GM18519 (cell line): ENCODE measurements at regions not wholly inside any gene's neighbourhood (a gene's known extent, or its start where the extent isn't known, plus 50 kb on each side); places are given as distances from the start of the nearest gene placed in this dataset.
"Not testable (repeated sequence)": the region's sequence is repeated elsewhere in the genome, so short reads cannot be mapped to it uniquely, and the experiment has no call there.

Experiments used
- ATAC-seq: cut with Tn5 transposase; IDR thresholded peaks from one replicate; pipeline ENCODE4 v1.9.1; 2021; ENCODE audit warnings: mild to moderate bottlenecking, moderate library complexity; ENCODE audit not compliant: unreplicated experiment, low FRiP score

- no peak for ATAC-seq
Observed at GRCh38 chr6:67698534-67698933, 936.5 kb upstream of the ADGRB3 start.

DNA sequence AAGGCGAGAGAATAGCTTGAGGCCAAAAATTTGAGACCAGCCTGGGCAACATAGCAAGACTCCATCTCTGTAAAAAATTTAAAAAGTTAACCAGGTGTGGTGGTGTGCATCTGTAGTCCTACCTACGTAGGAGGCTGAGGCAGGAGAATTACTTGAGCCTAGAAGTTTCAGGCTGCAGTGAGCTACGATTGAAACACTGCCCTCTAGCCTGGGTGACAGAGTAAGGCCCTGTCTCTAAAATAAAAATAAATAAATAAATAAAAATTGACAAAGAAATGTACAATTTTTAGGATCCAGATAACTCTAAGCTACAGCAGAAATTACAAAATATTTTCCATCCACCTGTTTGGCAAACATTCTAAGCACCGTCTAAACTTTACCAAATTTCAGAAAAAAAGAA, 941.0 kb upstream of the ADGRB3 start:
- no peak for ATAC-seq

DNA sequence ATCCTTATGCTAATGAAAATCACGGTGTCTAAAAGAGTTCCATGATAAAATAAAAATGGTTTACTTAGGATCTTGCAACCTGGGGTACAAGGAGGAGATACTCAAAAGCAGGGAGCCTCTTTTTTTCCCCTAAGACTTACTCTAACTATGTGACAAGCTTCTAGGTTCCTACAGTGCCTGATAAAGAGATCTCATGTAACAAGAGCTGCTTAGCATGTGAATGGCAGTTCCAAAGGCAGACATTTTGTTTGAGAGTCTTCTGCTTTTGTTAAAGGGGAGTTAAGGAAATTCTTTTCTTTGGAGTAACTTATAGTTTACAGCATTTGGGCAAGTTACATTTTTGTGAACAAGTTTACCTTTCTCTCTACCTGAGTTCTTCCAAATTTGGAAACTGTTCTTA, 945.8 kb upstream of the ADGRB3 start:
- ATAC-seq: no peak

GRCh38 chr6:67687396-67687795, 947.7 kb upstream of the ADGRB3 start:
- ATAC-seq: no peak

DNA sequence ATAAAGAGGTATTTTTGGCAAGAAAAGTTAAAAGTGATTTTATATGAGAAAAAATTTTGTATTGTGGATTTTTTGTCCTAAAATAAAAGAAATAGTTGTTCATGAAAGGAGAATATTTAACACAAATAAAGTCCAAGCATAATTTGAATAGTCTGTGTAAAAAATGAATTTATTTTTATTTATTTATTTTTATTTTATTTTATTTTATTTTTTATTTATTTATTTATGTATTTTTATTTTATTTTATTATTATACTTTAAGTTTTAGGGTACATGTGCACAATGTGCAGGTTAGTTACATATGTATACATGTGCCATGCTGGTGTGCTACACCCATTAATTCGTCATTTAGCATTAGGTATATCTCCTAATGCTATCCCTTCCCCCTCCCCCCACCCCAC, 948.9 kb upstream of the ADGRB3 start:
- ATAC-seq: not testable (repeated sequence)

DNA sequence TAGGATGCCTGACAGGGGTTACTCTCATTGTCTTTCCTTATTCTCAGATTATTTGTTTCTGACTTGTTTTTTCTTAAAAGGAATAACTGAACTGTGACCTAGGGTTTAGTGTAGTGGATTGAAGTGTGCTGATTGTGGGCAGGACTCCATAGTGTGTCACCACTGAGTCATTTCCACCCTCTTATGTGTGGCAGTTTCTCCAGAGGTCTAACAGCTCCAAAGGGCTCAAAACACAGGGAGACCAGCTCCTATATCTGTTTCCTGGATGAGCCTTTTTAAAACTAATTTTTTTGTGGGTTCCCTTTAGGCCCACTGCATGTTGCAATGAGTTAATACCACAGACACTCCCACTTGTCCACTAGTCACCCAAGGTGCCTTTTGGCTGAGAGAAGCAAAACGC, 951.1 kb upstream of the ADGRB3 start:
- no peak for ATAC-seq

- ATAC-seq: no peak
Observed at GRCh38 chr6:67680297-67680932, 954.7 kb upstream of the ADGRB3 start.

- no peak for ATAC-seq
Observed at GRCh38 chr6:67679566-67680296, 955.4 kb upstream of the ADGRB3 start.

- no peak for ATAC-seq
Observed at GRCh38 chr6:67676892-67677291, 958.2 kb upstream of the ADGRB3 start.

GRCh38 chr6:67667637-67668422, 967.3 kb upstream of the ADGRB3 start:
- ATAC-seq: no peak

DNA sequence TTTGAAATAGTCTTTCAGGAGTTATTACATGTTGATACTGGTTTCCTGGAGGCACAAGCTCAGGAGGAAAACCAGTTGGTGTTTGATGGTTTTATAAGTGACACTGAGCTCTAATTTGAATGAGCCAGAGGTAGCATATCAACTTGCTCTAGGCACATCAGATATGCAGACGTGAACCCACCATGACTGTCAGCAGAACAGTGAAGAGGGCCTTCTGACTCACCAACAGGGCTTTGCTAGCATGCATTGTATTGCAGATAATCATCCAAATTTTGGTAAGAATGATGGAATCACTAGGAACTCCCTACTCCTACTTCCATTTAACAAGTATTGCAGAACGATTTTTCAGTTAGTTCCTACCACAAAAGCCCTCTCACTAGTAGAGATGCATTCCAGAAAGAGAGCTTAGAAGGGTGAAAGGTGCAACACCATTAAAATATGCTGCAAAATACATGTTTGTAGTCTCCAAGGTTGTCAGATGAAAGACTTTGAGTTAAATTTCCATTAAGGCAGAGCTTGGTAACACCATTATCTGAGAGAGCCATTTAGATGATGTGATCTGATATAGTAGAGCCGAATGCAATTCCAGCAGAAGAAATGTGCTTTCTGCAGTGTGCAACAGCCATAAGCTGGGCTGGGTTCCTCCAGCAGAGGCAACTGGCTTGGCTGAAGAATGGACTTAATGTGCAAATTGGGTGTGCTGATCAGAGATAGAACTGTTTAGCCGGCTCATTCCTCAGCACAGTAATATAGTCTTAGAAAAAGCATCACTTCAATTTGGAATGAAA, 968.7 kb upstream of the ADGRB3 start:
- ATAC-seq: no peak

DNA sequence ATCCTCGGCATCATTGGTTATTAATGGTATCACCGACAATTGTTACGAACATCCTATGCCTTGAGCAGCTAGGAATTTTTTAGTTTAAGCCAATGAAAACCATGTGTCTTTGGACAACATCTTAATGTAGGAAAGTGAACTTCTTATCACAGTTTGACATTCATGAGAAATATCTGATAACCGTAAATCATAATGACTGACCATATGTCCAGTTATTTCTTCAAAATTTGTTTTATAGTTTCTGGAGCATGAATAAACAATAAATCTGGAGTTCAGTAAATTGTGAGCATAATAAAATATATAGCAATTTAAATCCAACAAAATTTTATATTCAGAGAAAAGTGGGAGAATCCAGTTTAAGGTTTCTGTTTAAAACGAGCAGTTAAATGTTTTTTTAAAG, 970.1 kb upstream of the ADGRB3 start:
- ATAC-seq: no peak

DNA sequence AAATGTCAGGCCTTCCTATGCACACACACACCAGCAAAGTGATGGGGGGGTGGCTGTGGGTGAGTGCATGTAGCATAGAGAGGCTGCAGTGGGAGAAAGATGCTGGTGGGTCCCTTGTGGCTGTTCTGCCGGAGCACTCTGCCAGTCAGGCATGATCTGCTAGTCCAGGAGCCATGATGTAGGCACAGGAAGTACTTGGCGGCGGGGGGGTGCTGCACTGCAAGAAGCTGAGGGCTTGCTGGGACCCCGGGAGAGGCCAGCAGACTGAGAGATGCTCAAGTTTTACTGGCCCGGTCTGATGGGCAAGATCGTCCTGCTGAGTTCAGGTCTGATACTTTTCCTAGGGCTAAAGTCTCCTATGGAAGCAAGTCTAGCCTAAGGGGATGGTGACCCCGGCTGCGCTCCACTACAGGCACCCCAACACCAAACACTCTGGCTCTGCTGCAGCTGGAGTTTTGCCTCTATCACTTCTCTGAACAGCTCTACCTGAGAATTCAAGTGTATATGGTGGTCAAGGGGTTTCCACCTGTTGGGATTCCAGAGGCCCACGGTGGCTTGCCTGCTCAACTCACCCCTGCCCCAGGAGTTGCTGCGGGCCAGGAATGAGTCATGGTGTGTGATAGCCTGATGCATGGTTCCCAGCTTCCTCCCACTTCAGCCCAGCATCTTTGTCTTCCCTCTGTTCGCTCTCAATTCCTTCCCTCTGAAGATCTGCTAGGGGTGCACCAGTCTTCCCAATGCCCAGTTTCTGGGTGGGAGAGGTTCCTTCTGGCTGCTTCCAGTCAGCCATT, 971.8 kb upstream of the ADGRB3 start:
- ATAC-seq: no peak

DNA sequence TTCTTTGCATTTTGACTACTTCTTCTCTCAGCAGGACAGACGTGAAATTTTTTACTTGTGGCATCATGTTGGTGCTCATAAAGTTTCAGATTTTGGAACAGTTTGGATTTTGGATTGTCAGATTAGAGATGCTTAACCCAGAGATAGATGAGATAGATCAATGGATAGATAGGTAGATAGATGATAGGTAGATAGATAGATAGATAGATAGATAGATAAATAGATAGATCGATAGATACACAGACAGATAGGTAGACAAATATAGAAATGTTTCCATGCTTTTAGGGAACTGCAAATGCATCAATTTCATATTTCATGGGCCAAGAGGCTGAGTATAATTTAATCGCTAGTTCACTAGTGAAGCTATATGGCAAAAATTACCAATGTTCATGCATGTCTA, 981.5 kb upstream of the ADGRB3 start:
- no peak for ATAC-seq

- no peak for ATAC-seq
Observed at GRCh38 chr6:67646550-67646949, 988.5 kb upstream of the ADGRB3 start.

GRCh38 chr6:67643281-67643680, 991.8 kb upstream of the ADGRB3 start:
- ATAC-seq: no peak

DNA sequence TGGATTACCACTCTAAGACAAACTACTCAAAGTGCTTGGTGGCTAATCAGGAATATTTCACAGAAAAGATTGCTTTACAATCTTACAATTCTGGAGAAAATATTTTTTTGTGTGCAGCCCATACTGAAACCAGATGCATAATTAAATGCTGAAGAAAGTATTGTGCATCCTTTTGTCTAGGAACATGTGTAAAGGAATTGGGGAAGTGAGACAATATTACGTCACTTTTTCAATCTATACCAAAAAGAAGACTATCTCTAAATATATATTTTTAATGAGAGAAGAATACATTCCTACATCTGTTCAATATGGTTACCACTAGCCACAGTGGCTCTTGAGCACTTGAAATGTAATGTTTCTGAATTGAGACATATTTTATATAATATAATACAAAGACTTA, 992.5 kb upstream of the ADGRB3 start:
- ATAC-seq: no peak

- no peak for ATAC-seq
Observed at GRCh38 chr6:67640484-67640883, 994.6 kb upstream of the ADGRB3 start.

DNA sequence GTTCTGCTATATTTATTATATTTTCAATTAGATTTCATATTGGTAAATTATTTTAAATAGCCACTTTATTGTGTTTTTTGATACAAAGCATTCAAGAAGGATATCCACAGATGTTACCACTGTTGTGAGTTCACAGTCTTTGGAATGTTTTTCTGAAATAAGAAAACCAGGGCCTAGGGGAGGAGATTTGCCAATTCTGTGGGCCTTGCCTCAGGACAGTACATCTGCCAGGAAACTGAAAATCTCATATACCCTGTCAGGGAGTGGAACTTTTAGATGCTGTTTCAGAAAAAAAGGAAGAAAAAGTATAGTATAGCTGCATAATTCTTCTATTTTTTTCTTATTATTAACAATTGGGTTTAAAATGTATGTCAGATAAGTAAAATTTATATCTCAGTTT, 995.9 kb upstream of the ADGRB3 start:
- no peak for ATAC-seq

GRCh38 chr6:67634199-67634598, 1000.9 kb upstream of the ADGRB3 start:
- ATAC-seq: no peak
